ENCODE measurements at regions not wholly inside any gene's neighbourhood (a gene's known extent, or its start where the extent isn't known, plus 50 kb on each side); places are given as distances from the start of the nearest gene placed in this dataset.
"Not testable (repeated sequence)": the region's sequence is repeated elsewhere in the genome, so short reads cannot be mapped to it uniquely, and the experiment has no call there.

DNA sequence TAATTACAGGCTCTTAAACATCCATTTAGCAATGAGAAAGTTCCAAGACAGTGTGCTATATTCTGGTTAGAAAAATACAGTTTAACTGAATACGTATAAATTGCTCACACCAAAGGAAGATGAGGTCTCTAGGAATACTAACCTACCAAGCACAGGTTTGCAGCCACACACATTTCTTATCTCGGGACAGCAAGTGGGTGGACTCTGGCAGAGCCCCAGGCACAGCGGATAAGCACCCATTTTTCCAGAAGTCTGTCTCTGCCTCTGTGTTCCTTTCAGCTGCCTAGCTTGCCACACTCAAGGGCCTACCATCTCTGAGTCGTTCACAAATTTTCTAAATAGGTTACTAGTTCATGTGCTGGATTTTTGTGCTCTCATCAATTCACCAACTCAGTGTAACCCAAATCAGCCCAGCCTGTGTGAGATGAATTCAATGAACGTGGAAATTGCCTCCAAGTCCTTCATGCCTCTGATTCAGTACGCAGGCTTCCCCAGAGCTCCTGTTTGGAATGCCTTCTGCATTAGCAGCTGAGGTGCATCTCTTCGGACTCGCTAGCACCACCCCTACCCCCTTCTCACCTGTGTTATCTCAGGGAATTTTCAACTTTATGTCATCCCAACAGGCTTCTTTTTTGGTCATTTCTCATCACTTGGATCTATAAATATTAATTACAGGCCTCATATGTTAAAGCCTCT, 581.0 kb upstream of the CDH11 start:
- no peak for DNase-seq (ENCODE audit: extremely low spot score in 2 of 2)
- no peak overlapping the region for H3K4me3 ChIP-seq
- TF ChIP-seq POLR2AphosphoS5 (IDR thresholded peaks at IDR 0.05; ENCODE audit: insufficient read depth in 1 of 2, low read depth in 1 of 2) = no peak
- no peak for TF ChIP-seq POLR2A (IDR thresholded peaks at IDR 0.05)
- TF ChIP-seq, protein P1, sequence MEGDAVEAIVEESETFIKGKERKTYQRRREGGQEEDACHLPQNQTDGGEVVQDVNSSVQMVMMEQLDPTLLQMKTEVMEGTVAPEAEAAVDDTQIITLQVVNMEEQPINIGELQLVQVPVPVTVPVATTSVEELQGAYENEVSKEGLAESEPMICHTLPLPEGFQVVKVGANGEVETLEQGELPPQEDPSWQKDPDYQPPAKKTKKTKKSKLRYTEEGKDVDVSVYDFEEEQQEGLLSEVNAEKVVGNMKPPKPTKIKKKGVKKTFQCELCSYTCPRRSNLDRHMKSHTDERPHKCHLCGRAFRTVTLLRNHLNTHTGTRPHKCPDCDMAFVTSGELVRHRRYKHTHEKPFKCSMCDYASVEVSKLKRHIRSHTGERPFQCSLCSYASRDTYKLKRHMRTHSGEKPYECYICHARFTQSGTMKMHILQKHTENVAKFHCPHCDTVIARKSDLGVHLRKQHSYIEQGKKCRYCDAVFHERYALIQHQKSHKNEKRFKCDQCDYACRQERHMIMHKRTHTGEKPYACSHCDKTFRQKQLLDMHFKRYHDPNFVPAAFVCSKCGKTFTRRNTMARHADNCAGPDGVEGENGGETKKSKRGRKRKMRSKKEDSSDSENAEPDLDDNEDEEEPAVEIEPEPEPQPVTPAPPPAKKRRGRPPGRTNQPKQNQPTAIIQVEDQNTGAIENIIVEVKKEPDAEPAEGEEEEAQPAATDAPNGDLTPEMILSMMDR (IDR thresholded peaks at IDR 0.05) = no peak
- intact Hi-C loops (cut with DNase I) = no loop called here
- H3K36me3 ChIP-seq = no peaks in the 10 kb centered on the region
- no peak overlapping the region for H3K27ac ChIP-seq
- no peaks in the 10 kb centered on the region for H3K27me3 ChIP-seq
- H3K4me1 ChIP-seq = no peaks in the 10 kb centered on the region
- no peaks in the 10 kb centered on the region for H3K9me3 ChIP-seq

GRCh38 chr16:65700596-65700995, 578.7 kb upstream of the CDH11 start:
- H3K36me3 ChIP-seq = no peaks in the 10 kb centered on the region
- intact Hi-C loops (cut with DNase I) = no loop called here

DNA sequence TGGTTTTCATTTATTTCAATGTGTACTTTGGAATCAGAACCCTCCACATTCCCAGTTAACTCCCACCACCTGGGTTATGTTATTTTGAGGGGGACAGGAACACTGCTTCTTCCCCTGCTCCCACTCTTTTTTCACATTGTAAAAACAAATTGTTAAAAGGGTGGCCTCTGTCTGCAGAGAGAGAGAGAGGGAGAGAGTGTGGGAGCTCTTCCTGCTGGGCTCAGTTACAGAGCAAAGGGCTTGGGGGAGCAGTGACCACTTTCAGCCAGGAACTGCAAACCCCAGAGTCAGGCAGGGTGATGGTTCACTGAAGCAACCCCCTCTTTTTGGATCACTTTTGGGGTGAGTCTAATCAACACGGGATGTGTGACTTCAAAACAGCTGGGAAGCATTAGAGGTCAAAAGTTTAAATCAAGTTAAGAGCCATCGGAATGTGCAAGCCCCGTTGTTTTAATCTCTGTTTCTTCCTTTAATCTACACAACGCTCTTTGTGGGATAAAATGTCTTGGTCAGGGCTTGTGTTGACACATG, 577.0 kb upstream of the CDH11 start:
- no peak for DNase-seq (ENCODE audit: extremely low spot score in 2 of 2)
- Histone ChIP-seq H3K9me3 (no peaks in the 10 kb centered on the region), H3K36me3 (no peaks in the 10 kb centered on the region), H3K4me3 (no peak overlapping the region), H3K4me1 (no peaks in the 10 kb centered on the region), H3K27ac (no peak overlapping the region), H3K27me3 (no peaks in the 10 kb centered on the region)
- TF ChIP-seq POLR2AphosphoS5 (IDR thresholded peaks at IDR 0.05; ENCODE audit: insufficient read depth in 1 of 2, low read depth in 1 of 2) = no peak
- TF ChIP-seq, protein P1 (IDR thresholded peaks at IDR 0.05) = no peak
- TF ChIP-seq POLR2A (IDR thresholded peaks at IDR 0.05) = no peak
- intact Hi-C loops (cut with DNase I) = no loop called here

More at GRCh38 chr16:65700596-65700995, 578.7 kb upstream of the CDH11 start:
- TF ChIP-seq POLR2AphosphoS5 (IDR thresholded peaks at IDR 0.05; ENCODE audit: insufficient read depth in 1 of 2, low read depth in 1 of 2) = no peak
- Histone ChIP-seq H3K4me1 (no peaks in the 10 kb centered on the region), H3K27ac (no peak overlapping the region), H3K27me3 (no peaks in the 10 kb centered on the region), H3K4me3 (no peak overlapping the region), H3K9me3 (no peaks in the 10 kb centered on the region)
- DNase-seq (ENCODE audit: extremely low spot score in 2 of 2) = no peak

- intact Hi-C loops (cut with DNase I) = no loop called here
- Histone ChIP-seq H3K27ac (no peak overlapping the region), H3K9me3 (no peaks in the 10 kb centered on the region), H3K27me3 (no peaks in the 10 kb centered on the region), H3K4me3 (no peak overlapping the region), H3K36me3 (no peaks in the 10 kb centered on the region), H3K4me1 (no peaks in the 10 kb centered on the region)
- DNase-seq (ENCODE audit: extremely low spot score in 2 of 2) = no peak
- TF ChIP-seq POLR2AphosphoS5 (IDR thresholded peaks at IDR 0.05; ENCODE audit: insufficient read depth in 1 of 2, low read depth in 1 of 2) (no peak), POLR2A (IDR thresholded peaks at IDR 0.05) (no peak)
- TF ChIP-seq, protein P1 (IDR thresholded peaks at IDR 0.05) = no peak
Observed at GRCh38 chr16:65697521-65697920, 575.7 kb upstream of the CDH11 start.

DNA sequence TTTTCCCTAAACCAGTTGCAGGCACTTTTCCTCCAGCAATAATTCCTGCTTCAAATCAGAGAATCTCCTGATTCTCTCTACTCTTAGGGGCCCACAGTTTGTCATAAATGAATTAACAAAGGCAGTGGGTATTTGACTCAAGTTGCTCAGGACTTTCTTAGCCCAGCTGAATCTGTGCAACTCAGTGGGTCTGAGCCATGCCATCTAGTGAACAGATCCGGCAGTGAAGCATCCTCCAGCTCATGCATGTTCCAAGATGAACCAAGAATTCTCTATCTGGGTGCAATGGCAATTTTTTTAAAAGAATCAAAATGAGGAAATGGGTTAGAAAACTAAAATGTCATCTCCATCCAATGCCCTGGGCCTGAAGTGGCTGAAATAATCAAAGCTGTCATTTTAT, 575.2 kb upstream of the CDH11 start:
- TF ChIP-seq POLR2AphosphoS5 (IDR thresholded peaks at IDR 0.05; ENCODE audit: insufficient read depth in 1 of 2, low read depth in 1 of 2) (no peak), POLR2A (IDR thresholded peaks at IDR 0.05) (no peak)
- TF ChIP-seq, protein P1 (IDR thresholded peaks at IDR 0.05) = no peak
- Histone ChIP-seq H3K9me3 (no peaks in the 10 kb centered on the region), H3K27ac (no peak overlapping the region), H3K4me3 (no peak overlapping the region), H3K27me3 (no peaks in the 10 kb centered on the region), H3K36me3 (no peaks in the 10 kb centered on the region), H3K4me1 (no peaks in the 10 kb centered on the region)
- DNase-seq (ENCODE audit: extremely low spot score in 2 of 2) = no peak
- intact Hi-C loops (cut with DNase I) = no loop called here

DNA sequence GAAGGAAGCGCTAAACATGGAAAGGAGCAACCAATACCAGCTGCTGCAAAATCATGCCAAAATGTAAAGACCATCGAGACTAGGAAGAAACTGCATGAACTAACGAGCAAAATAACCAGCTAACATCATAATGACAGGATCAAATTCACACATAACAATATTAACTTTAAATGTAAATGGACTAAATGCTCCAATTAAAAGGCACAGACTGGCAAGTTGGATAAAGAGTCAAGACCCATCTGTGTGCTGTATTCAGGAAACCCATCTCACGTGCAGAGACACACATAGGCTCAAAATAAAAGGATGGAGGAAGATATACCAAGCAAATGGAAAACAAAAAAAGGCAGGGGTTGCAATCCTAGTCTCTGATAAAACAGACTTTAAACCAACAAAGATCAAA, 570.0 kb upstream of the CDH11 start:
- H3K4me3 ChIP-seq; H3K27me3 ChIP-seq; H3K27ac ChIP-seq; H3K9me3 ChIP-seq; DNase-seq (ENCODE audit: extremely low spot score in 2 of 2); H3K4me1 ChIP-seq; intact Hi-C loops (cut with DNase I); H3K36me3 ChIP-seq: not testable (repeated sequence)
